SK-N-SH (cell line): ENCODE measurements at regions not wholly inside any gene's neighbourhood (a gene's known extent, or its start where the extent isn't known, plus 50 kb on each side); places are given as distances from the start of the nearest gene placed in this dataset.

Experiments
- EP300 ChIP-seq, 2 experiments: IDR thresholded peaks; 2 replicates each; pipeline versions ENCODE4 v1.4.0 to v1.6.1; 2012; ENCODE audit warnings: borderline replicate concordance in 1 of 2, low read depth in 1 of 2, low read length in 1 of 2
- FOXJ3 ChIP-seq: sonication (generic); formaldehyde crosslinking; IDR thresholded peaks from 2 replicates; pipeline ENCODE4 v1.5.1; 2020; ENCODE audit warnings: mild to moderate bottlenecking, missing genetic modification reagents
- FOXM1 ChIP-seq: IDR thresholded peaks from 2 replicates; pipeline ENCODE4 v1.4.0; 2012; ENCODE audit warnings: low read depth, mild to moderate bottlenecking
- GATA2 ChIP-seq: sonication (generic); formaldehyde crosslinking; IDR thresholded peaks from 2 replicates; pipeline ENCODE4 v1.5.0; 2020; ENCODE audit warnings: mild to moderate bottlenecking, missing genetic modification reagents
- MEF2A ChIP-seq: IDR thresholded peaks from 2 replicates; pipeline ENCODE4 v1.4.0; 2012; ENCODE audit warnings: low read depth, borderline replicate concordance
- NFIC ChIP-seq: IDR thresholded peaks from 2 replicates; pipeline ENCODE4 v1.4.0; 2012; ENCODE audit warnings: borderline replicate concordance
- NRF1 ChIP-seq: IDR thresholded peaks from 2 replicates; pipeline ENCODE4 v1.6.1; 2012; ENCODE audit warnings: low read depth, mild to moderate bottlenecking, low read length
- POLR2AphosphoS5 ChIP-seq: IDR thresholded peaks from 2 replicates; pipeline ENCODE4 v1.6.1; 2012; ENCODE audit warnings: low read depth, low read length
- SIN3A ChIP-seq: IDR thresholded peaks from 2 replicates; pipeline ENCODE4 v1.6.1; 2012; ENCODE audit warnings: low read depth, mild to moderate bottlenecking, low read length, moderate library complexity, borderline replicate concordance
- YY1 ChIP-seq: IDR thresholded peaks from 2 replicates; pipeline ENCODE4 v1.4.0; 2012; ENCODE audit warnings: low read depth, mild to moderate bottlenecking
- TF ChIP-seq, protein P1 (sequence below): fragments of 200-600 bp; sonication (generic); IDR thresholded peaks from 2 replicates; pipeline ENCODE4 v1.6.1; 2017; ENCODE audit warnings: antibody characterized with exemption, mild to moderate bottlenecking, moderate library complexity
- TF ChIP-seq, protein P2 (sequence below): fragments of 150-350 bp; IDR thresholded peaks from 2 replicates; pipeline ENCODE4 v1.6.1; 2017; ENCODE audit warnings: antibody characterized with exemption, low read length, low read depth, borderline replicate concordance
- TF ChIP-seq, protein P3 (sequence below): IDR thresholded peaks from 2 replicates; pipeline ENCODE4 v1.4.0; 2012; ENCODE audit warnings: low read depth
- TF ChIP-seq, protein P4 (sequence below): IDR thresholded peaks from 2 replicates; pipeline ENCODE4 v1.6.1; 2012; ENCODE audit warnings: mild to moderate bottlenecking, low read depth, low read length, moderate library complexity

DNA sequence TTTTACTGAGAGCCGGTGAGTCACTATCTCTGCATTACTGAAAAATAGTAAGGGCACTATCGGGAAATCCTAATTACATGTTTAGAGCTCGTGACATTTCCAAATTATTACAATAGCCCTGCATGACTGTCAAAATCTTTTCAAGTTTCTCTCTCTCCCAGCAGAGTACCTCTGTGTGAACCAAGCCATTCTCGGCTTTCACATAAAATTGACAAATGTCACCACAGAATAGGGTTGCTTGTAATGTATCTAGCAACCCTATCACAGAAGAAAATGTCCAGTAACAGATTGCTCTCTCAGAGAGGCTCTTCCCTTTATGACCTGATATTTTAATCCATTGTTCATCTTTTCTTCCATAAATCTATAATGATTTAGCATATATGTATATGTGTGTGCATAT, 144.8 kb upstream of the GNPDA2 start:
- TF ChIP-seq, protein P1, sequence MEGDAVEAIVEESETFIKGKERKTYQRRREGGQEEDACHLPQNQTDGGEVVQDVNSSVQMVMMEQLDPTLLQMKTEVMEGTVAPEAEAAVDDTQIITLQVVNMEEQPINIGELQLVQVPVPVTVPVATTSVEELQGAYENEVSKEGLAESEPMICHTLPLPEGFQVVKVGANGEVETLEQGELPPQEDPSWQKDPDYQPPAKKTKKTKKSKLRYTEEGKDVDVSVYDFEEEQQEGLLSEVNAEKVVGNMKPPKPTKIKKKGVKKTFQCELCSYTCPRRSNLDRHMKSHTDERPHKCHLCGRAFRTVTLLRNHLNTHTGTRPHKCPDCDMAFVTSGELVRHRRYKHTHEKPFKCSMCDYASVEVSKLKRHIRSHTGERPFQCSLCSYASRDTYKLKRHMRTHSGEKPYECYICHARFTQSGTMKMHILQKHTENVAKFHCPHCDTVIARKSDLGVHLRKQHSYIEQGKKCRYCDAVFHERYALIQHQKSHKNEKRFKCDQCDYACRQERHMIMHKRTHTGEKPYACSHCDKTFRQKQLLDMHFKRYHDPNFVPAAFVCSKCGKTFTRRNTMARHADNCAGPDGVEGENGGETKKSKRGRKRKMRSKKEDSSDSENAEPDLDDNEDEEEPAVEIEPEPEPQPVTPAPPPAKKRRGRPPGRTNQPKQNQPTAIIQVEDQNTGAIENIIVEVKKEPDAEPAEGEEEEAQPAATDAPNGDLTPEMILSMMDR: no peak
- TF ChIP-seq NFIC (no peak), MEF2A (no peak), SIN3A (no peak), POLR2AphosphoS5 (no peak), FOXJ3 (CRISPR knock-in tag) (no peak), GATA2 (CRISPR knock-in tag) (no peak), FOXM1 (no peak), EP300 (IDR thresholded peaks at IDR 0.05; ENCODE audit: borderline replicate concordance in 1 of 2, low read depth in 1 of 2, low read length in 1 of 2) (no peak), NRF1 (no peak), YY1 (no peak)
- TF ChIP-seq, protein P2, sequence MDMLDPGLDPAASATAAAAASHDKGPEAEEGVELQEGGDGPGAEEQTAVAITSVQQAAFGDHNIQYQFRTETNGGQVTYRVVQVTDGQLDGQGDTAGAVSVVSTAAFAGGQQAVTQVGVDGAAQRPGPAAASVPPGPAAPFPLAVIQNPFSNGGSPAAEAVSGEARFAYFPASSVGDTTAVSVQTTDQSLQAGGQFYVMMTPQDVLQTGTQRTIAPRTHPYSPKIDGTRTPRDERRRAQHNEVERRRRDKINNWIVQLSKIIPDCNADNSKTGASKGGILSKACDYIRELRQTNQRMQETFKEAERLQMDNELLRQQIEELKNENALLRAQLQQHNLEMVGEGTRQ: no peak
- TF ChIP-seq, protein P3, sequence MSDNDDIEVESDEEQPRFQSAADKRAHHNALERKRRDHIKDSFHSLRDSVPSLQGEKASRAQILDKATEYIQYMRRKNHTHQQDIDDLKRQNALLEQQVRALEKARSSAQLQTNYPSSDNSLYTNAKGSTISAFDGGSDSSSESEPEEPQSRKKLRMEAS: no peak
- TF ChIP-seq, protein P4, sequence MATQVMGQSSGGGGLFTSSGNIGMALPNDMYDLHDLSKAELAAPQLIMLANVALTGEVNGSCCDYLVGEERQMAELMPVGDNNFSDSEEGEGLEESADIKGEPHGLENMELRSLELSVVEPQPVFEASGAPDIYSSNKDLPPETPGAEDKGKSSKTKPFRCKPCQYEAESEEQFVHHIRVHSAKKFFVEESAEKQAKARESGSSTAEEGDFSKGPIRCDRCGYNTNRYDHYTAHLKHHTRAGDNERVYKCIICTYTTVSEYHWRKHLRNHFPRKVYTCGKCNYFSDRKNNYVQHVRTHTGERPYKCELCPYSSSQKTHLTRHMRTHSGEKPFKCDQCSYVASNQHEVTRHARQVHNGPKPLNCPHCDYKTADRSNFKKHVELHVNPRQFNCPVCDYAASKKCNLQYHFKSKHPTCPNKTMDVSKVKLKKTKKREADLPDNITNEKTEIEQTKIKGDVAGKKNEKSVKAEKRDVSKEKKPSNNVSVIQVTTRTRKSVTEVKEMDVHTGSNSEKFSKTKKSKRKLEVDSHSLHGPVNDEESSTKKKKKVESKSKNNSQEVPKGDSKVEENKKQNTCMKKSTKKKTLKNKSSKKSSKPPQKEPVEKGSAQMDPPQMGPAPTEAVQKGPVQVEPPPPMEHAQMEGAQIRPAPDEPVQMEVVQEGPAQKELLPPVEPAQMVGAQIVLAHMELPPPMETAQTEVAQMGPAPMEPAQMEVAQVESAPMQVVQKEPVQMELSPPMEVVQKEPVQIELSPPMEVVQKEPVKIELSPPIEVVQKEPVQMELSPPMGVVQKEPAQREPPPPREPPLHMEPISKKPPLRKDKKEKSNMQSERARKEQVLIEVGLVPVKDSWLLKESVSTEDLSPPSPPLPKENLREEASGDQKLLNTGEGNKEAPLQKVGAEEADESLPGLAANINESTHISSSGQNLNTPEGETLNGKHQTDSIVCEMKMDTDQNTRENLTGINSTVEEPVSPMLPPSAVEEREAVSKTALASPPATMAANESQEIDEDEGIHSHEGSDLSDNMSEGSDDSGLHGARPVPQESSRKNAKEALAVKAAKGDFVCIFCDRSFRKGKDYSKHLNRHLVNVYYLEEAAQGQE: no peak
